ENCODE measurements at regions not wholly inside any gene's neighbourhood (a gene's known extent, or its start where the extent isn't known, plus 50 kb on each side); places are given as distances from the start of the nearest gene placed in this dataset.

DNA sequence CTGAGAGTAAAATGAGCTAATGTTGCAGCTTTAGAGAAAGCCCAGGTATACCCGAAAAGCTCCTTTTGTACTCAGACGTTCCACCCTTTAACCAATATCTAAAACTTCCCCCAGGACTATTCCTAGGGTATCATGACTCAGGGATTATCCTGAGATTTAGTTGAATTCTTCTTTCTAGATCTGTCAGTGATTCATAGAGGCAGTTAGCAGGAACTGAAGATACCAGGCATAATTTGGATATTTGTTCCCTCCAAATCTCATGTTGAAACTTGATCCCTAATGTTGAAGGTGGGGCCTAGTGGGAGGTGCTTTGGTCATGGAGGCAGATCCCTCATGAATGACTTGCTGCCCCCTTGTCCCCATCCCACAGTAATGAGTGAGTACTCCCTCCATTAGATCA, 161.2 kb upstream of the LRP1B start:
- no peak for ATAC-seq
- DNase-seq (ENCODE audit: low read depth, low spot score), result no peak
- Histone ChIP-seq H3K9me3 (ENCODE audit: control insufficient read depth, insufficient read depth, low read depth, low read length) (no peaks in the 10 kb centered on the region), H3K27ac (ENCODE audit: low read length) (no peak overlapping the region), H3K4me1 (ENCODE audit: control insufficient read depth, insufficient read depth, low read length) (no peaks in the 10 kb centered on the region), H3K4me3 (ENCODE audit: low read depth in 2 of 2, low read length in 2 of 2) (no peak overlapping the region), H3K27me3 (ENCODE audit: control insufficient read depth, insufficient read depth, low read length) (no peaks in the 10 kb centered on the region), H3K36me3 (ENCODE audit: control insufficient read depth, insufficient read depth, low read length) (no peaks in the 10 kb centered on the region)
- CTCF ChIA-PET, result no interaction called here
- BruUV-seq (replicated peaks), result no TSS peak
- POLR2A ChIA-PET, result no interaction called here
- in situ Hi-C loops (cut with HindIII; ENCODE audit: low pct_unique_long_range_greater_than_20kb, low sequenced_read_pairs), result no loop called here
- TF ChIP-seq, protein P1, sequence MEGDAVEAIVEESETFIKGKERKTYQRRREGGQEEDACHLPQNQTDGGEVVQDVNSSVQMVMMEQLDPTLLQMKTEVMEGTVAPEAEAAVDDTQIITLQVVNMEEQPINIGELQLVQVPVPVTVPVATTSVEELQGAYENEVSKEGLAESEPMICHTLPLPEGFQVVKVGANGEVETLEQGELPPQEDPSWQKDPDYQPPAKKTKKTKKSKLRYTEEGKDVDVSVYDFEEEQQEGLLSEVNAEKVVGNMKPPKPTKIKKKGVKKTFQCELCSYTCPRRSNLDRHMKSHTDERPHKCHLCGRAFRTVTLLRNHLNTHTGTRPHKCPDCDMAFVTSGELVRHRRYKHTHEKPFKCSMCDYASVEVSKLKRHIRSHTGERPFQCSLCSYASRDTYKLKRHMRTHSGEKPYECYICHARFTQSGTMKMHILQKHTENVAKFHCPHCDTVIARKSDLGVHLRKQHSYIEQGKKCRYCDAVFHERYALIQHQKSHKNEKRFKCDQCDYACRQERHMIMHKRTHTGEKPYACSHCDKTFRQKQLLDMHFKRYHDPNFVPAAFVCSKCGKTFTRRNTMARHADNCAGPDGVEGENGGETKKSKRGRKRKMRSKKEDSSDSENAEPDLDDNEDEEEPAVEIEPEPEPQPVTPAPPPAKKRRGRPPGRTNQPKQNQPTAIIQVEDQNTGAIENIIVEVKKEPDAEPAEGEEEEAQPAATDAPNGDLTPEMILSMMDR (IDR thresholded peaks at IDR 0.05), result no peak
- TF ChIP-seq POLR2AphosphoS5 (IDR thresholded peaks at IDR 0.05; ENCODE audit: low read depth, low read length) (no peak), SIN3A (IDR thresholded peaks at IDR 0.05; ENCODE audit: borderline replicate concordance, insufficient read depth, low read depth, low read length) (no peak), TCF7L2 (IDR thresholded peaks at IDR 0.05; ENCODE audit: low read depth, low read length) (no peak)
- TF ChIP-seq, protein P2, sequence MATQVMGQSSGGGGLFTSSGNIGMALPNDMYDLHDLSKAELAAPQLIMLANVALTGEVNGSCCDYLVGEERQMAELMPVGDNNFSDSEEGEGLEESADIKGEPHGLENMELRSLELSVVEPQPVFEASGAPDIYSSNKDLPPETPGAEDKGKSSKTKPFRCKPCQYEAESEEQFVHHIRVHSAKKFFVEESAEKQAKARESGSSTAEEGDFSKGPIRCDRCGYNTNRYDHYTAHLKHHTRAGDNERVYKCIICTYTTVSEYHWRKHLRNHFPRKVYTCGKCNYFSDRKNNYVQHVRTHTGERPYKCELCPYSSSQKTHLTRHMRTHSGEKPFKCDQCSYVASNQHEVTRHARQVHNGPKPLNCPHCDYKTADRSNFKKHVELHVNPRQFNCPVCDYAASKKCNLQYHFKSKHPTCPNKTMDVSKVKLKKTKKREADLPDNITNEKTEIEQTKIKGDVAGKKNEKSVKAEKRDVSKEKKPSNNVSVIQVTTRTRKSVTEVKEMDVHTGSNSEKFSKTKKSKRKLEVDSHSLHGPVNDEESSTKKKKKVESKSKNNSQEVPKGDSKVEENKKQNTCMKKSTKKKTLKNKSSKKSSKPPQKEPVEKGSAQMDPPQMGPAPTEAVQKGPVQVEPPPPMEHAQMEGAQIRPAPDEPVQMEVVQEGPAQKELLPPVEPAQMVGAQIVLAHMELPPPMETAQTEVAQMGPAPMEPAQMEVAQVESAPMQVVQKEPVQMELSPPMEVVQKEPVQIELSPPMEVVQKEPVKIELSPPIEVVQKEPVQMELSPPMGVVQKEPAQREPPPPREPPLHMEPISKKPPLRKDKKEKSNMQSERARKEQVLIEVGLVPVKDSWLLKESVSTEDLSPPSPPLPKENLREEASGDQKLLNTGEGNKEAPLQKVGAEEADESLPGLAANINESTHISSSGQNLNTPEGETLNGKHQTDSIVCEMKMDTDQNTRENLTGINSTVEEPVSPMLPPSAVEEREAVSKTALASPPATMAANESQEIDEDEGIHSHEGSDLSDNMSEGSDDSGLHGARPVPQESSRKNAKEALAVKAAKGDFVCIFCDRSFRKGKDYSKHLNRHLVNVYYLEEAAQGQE (IDR thresholded peaks at IDR 0.05; ENCODE audit: insufficient read depth in 1 of 2, low read depth in 2 of 2, low read length in 1 of 2), result no peak
- intact Hi-C loops (cut with micrococcal nuclease; ENCODE audit: unreplicated experiment), result no loop called here

DNA sequence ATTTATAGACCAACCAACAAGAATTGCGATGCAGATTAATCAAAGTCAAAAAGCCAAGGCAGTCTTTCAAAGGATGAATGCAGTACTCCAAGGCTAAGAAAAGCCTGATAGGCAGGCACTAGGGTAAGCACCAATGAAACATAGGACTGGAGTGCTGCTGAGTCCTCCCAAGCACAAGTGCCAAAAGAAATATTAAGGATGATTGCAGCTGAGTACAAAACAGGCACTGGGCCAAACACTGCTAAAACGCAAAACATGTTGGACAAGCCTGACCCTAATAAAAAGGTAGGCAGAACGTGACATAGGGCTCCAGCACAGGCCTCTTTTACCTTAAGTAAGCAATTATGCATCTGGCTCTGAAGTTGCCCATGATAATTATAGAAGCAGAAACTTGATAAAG, 160.1 kb upstream of the LRP1B start:
- BruUV-seq (replicated peaks), result no TSS peak
- in situ Hi-C loops (cut with HindIII; ENCODE audit: low pct_unique_long_range_greater_than_20kb, low sequenced_read_pairs), result no loop called here

More for the DNA sequence above, 160.1 kb upstream of the LRP1B start:
- intact Hi-C loops (cut with micrococcal nuclease; ENCODE audit: unreplicated experiment), result no loop called here
- ChIA-PET POLR2A (no interaction called here), CTCF (no interaction called here)
- Histone ChIP-seq H3K9me3 (ENCODE audit: control insufficient read depth, insufficient read depth, low read depth, low read length) (no peaks in the 10 kb centered on the region), H3K36me3 (ENCODE audit: control insufficient read depth, insufficient read depth, low read length) (no peaks in the 10 kb centered on the region), H3K27ac (ENCODE audit: low read length) (no peak overlapping the region), H3K4me1 (ENCODE audit: control insufficient read depth, insufficient read depth, low read length) (no peaks in the 10 kb centered on the region), H3K4me3 (ENCODE audit: low read depth in 2 of 2, low read length in 2 of 2) (no peak overlapping the region), H3K27me3 (ENCODE audit: control insufficient read depth, insufficient read depth, low read length) (no peaks in the 10 kb centered on the region)
- DNase-seq (ENCODE audit: low read depth, low spot score) (no peak), ATAC-seq (no peak)
- TF ChIP-seq POLR2AphosphoS5 (IDR thresholded peaks at IDR 0.05; ENCODE audit: low read depth, low read length) (no peak), SIN3A (IDR thresholded peaks at IDR 0.05; ENCODE audit: borderline replicate concordance, insufficient read depth, low read depth, low read length) (no peak)
- TF ChIP-seq, protein P2 (IDR thresholded peaks at IDR 0.05; ENCODE audit: insufficient read depth in 1 of 2, low read depth in 2 of 2, low read length in 1 of 2), result no peak
